HCEC 1CT (cell line): ENCODE measurements at regions not wholly inside any gene's neighbourhood (a gene's known extent, or its start where the extent isn't known, plus 50 kb on each side); places are given as distances from the start of the nearest gene placed in this dataset.
"Not testable (repeated sequence)": the region's sequence is repeated elsewhere in the genome, so short reads cannot be mapped to it uniquely, and the experiment has no call there.

Source experiments
- DNase-seq: peaks from one replicate; pipeline ENCODE4 v3.0.0-alpha.2; 2017

- DNase-seq, result no peak
Observed at GRCh38 chr15:35937380-35937779, 391.4 kb upstream of the DPH6 start.

GRCh38 chr15:35944945-35945585 is 399.1 kb upstream of the DPH6 start:
- no peak for DNase-seq

- no peak for DNase-seq
Observed at GRCh38 chr15:35953424-35953823, 407.5 kb upstream of the DPH6 start.

- DNase-seq, result no peak
Observed at GRCh38 chr15:35956056-35956455, 410.1 kb upstream of the DPH6 start.

- peak; percentile 10 for DNase-seq
Observed at GRCh38 chr15:35958021-35958420, 412.1 kb upstream of the DPH6 start.

GRCh38 chr15:35958975-35959374 is 413.0 kb upstream of the DPH6 start:
- no peak for DNase-seq

- DNase-seq, result no peak
Observed at GRCh38 chr15:35963326-35963725, 417.4 kb upstream of the DPH6 start.

- no peak for DNase-seq
Observed at GRCh38 chr15:35966781-35967180, 420.8 kb upstream of the DPH6 start.

- DNase-seq, result not testable (repeated sequence)
Observed at GRCh38 chr15:35967968-35968367, 422.0 kb upstream of the DPH6 start.

GRCh38 chr15:35973029-35973428 is 427.1 kb upstream of the DPH6 start:
- no peak for DNase-seq

- no peak for DNase-seq
Observed at GRCh38 chr15:35974052-35974451, 428.1 kb upstream of the DPH6 start.

GRCh38 chr15:35975941-35976340 is 430.0 kb upstream of the DPH6 start:
- DNase-seq, result no peak

- DNase-seq, result no peak
Observed at GRCh38 chr15:35979608-35980007, 433.6 kb upstream of the DPH6 start.

GRCh38 chr15:35980719-35981118 is 434.8 kb upstream of the DPH6 start:
- peak; percentile 59 for DNase-seq

- DNase-seq, result no peak
Observed at GRCh38 chr15:35986191-35986721, 440.3 kb upstream of the DPH6 start.

- no peak for DNase-seq
Observed at GRCh38 chr15:35987056-35987455, 441.1 kb upstream of the DPH6 start.

- DNase-seq, result no peak
Observed at GRCh38 chr15:35991386-35991785, 445.4 kb upstream of the DPH6 start.

GRCh38 chr15:35992791-35993190 is 446.8 kb upstream of the DPH6 start:
- no peak for DNase-seq

- DNase-seq, result no peak
Observed at GRCh38 chr15:35993196-35993595, 447.2 kb upstream of the DPH6 start.

GRCh38 chr15:35994876-35995275 is 448.9 kb upstream of the DPH6 start:
- DNase-seq, result no peak

GRCh38 chr15:35998663-35999602 is 453.0 kb upstream of the DPH6 start:
- DNase-seq, result no peak

GRCh38 chr15:36004891-36005490 is 459.0 kb upstream of the DPH6 start:
- no peak for DNase-seq

GRCh38 chr15:36005542-36005941 is 459.6 kb upstream of the DPH6 start:
- no peak for DNase-seq

- DNase-seq, result no peak
Observed at GRCh38 chr15:36007699-36008098, 461.7 kb upstream of the DPH6 start.
